ENCODE measurements at regions not wholly inside any gene's neighbourhood (a gene's known extent, or its start where the extent isn't known, plus 50 kb on each side); places are given as distances from the start of the nearest gene placed in this dataset.

DNA sequence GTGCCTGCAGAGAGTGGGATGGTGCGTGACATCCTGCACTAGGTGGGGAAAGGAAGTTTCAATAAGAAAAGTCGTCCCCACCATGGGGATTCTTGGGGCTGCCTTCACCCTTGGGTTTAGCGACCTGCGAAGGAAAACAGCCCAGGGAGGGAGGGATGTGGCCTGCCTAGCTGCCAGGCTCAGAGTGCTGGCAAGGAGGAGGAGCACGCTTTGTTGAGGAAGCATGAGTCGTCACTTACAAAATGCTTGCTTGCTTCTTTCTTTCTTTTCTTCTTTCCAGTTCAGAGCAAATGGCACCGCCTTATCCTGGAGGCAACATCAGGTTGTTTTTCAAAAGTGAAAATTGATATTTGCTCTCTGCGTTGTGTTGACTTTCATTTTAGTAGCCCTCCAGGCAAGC is 123.2 kb downstream of the TFAP2C start:
- TF ChIP-seq, protein P1, sequence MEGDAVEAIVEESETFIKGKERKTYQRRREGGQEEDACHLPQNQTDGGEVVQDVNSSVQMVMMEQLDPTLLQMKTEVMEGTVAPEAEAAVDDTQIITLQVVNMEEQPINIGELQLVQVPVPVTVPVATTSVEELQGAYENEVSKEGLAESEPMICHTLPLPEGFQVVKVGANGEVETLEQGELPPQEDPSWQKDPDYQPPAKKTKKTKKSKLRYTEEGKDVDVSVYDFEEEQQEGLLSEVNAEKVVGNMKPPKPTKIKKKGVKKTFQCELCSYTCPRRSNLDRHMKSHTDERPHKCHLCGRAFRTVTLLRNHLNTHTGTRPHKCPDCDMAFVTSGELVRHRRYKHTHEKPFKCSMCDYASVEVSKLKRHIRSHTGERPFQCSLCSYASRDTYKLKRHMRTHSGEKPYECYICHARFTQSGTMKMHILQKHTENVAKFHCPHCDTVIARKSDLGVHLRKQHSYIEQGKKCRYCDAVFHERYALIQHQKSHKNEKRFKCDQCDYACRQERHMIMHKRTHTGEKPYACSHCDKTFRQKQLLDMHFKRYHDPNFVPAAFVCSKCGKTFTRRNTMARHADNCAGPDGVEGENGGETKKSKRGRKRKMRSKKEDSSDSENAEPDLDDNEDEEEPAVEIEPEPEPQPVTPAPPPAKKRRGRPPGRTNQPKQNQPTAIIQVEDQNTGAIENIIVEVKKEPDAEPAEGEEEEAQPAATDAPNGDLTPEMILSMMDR (IDR thresholded peaks at IDR 0.05 in 8 of 11, conservative IDR thresholded peaks at IDR 0.05 in 3 of 11) = no peak
- no peak for TF ChIP-seq POLR2A (IDR thresholded peaks at IDR 0.05)
- TF ChIP-seq POLR2AphosphoS5 (IDR thresholded peaks at IDR 0.05) = no peak
